WTC11 (cell line): ENCODE measurements at regions not wholly inside any gene's neighbourhood (a gene's known extent, or its start where the extent isn't known, plus 50 kb on each side); places are given as distances from the start of the nearest gene placed in this dataset.

Experiments
- ATAC-seq: fragments of 200-7000 bp; cut with Tn5 transposase; 2 replicates; pipeline ENCODE4 v1.10.0; 2021; ENCODE audit warnings: mild to moderate bottlenecking, moderate library complexity
- CTCF ChIA-PET: fragments of 300-600 bp; sonication (Branson Sonifier 250); formaldehyde crosslinking; loops from one replicate; lab custom pipeline; 2021; ENCODE audit warnings: antibody characterized with exemption; lab: Charles Lee
- POLR2A ChIA-PET: fragments of 350-600 bp; sonication (Branson Sonifier 250); formaldehyde crosslinking; loops from one replicate; lab custom pipeline; 2021; ENCODE audit warnings: antibody characterized with exemption; lab: Charles Lee
- DNase-seq: peaks from one replicate; pipeline ENCODE4 v3.0.0; 2021; ENCODE audit warnings: low spot score
- H3K27ac Mint-ChIP-seq: 2 replicates; pipeline ENCODE4 v1.8.0; 2021; ENCODE audit warnings: mixed read lengths
- H3K27me3 Mint-ChIP-seq: 2 replicates; pipeline ENCODE4 v1.8.0; 2021; ENCODE audit warnings: low read depth, mild to moderate bottlenecking, moderate library complexity, mixed read lengths
- H3K36me3 Mint-ChIP-seq: 2 replicates; pipeline ENCODE4 v1.8.0; 2021; ENCODE audit warnings: mixed read lengths
- H3K4me1 Mint-ChIP-seq: 2 replicates; pipeline ENCODE4 v1.8.0; 2022; ENCODE audit warnings: mixed read lengths
- H3K4me3 Mint-ChIP-seq: 2 replicates; pipeline ENCODE4 v1.8.0; 2021; ENCODE audit warnings: mild to moderate bottlenecking, moderate library complexity, mixed read lengths
- H3K9me3 Mint-ChIP-seq: 2 replicates; pipeline ENCODE4 v1.8.0; 2021; ENCODE audit warnings: mixed read lengths
- CBFB ChIP-seq: sonication (generic); formaldehyde crosslinking; IDR thresholded peaks from 2 replicates; pipeline ENCODE4 v1.8.1; 2022; ENCODE audit warnings: mild to moderate bottlenecking, low read depth, missing genetic modification reagents
- EMX1 ChIP-seq: fragments of 250-450 bp; sonication (Bioruptor Pico); IDR thresholded peaks from 2 replicates; pipeline ENCODE4 v1.8.0; 2021; ENCODE audit warnings: mild to moderate bottlenecking
- ETV6 ChIP-seq: sonication (generic); formaldehyde crosslinking; IDR thresholded peaks from 2 replicates; pipeline ENCODE4 v1.8.1; 2022; ENCODE audit warnings: mild to moderate bottlenecking, missing genetic modification reagents
- GRHL2 ChIP-seq: fragments of 250-450 bp; sonication (Bioruptor Pico); IDR thresholded peaks from 2 replicates; pipeline ENCODE4 v1.8.0; 2022; ENCODE audit warnings: mild to moderate bottlenecking, moderate library complexity; ENCODE audit not compliant: insufficient replicate concordance, severe bottlenecking
- IRF2 ChIP-seq: sonication (generic); formaldehyde crosslinking; IDR thresholded peaks from 2 replicates; pipeline ENCODE4 v1.8.0; 2022; ENCODE audit warnings: low read depth, missing genetic modification reagents, borderline replicate concordance
- NR2C2 ChIP-seq: sonication (generic); formaldehyde crosslinking; IDR thresholded peaks from 2 replicates; pipeline ENCODE4 v1.8.0; 2022; ENCODE audit warnings: mild to moderate bottlenecking, missing genetic modification reagents
- NR3C1 ChIP-seq: sonication (generic); formaldehyde crosslinking; conservative IDR thresholded peaks from 2 replicates; pipeline ENCODE4 v1.8.1; 2023; ENCODE audit warnings: low read depth, mild to moderate bottlenecking, missing genetic modification reagents
- PRRX2 ChIP-seq: fragments of 250-450 bp; sonication (Bioruptor Pico); IDR thresholded peaks from 2 replicates; pipeline ENCODE4 v1.8.0; 2021; ENCODE audit warnings: mild to moderate bottlenecking
- RELA ChIP-seq: sonication (generic); formaldehyde crosslinking; IDR thresholded peaks from 2 replicates; pipeline ENCODE4 v1.8.1; 2022; ENCODE audit warnings: missing genetic modification reagents, mild to moderate bottlenecking, borderline replicate concordance
- TP53 ChIP-seq: sonication (generic); formaldehyde crosslinking; IDR thresholded peaks from 2 replicates; pipeline ENCODE4 v1.8.1; 2023; ENCODE audit warnings: mild to moderate bottlenecking, missing genetic modification reagents
- ZNF138 ChIP-seq: sonication (generic); formaldehyde crosslinking; conservative IDR thresholded peaks from 2 replicates; pipeline ENCODE4 v1.8.1; 2022; ENCODE audit warnings: mild to moderate bottlenecking, moderate library complexity, missing genetic modification reagents
- ZNF219 ChIP-seq: sonication (generic); formaldehyde crosslinking; IDR thresholded peaks from 2 replicates; pipeline ENCODE4 v1.8.0; 2023; ENCODE audit warnings: missing genetic modification reagents, mild to moderate bottlenecking, borderline replicate concordance
- TF ChIP-seq, protein P1 (sequence below): sonication (generic); formaldehyde crosslinking; IDR thresholded peaks from 2 replicates; pipeline ENCODE4 v1.8.0; 2023; ENCODE audit warnings: missing genetic modification reagents
- TF ChIP-seq, protein P2 (sequence below): sonication (generic); formaldehyde crosslinking; IDR thresholded peaks from 2 replicates; pipeline ENCODE4 v1.8.1; 2023; ENCODE audit warnings: mild to moderate bottlenecking, missing genetic modification reagents
- TF ChIP-seq, protein P3 (sequence below): fragments of 250-450 bp; sonication (Bioruptor Pico); IDR thresholded peaks from 2 replicates; pipeline ENCODE4 v1.9.0; 2021; ENCODE audit warnings: moderate library complexity, mild to moderate bottlenecking, inconsistent platforms, borderline replicate concordance
- TF ChIP-seq, protein P4 (sequence below): sonication (generic); formaldehyde crosslinking; IDR thresholded peaks from 2 replicates; pipeline ENCODE4 v1.8.1; 2023; ENCODE audit warnings: mild to moderate bottlenecking, missing genetic modification reagents, moderate library complexity
- TF ChIP-seq, protein P5 (sequence below): fragments of 200-600 bp; IDR thresholded peaks from 2 replicates; pipeline ENCODE4 v1.8.0; 2022; ENCODE audit warnings: antibody characterized with exemption
- TF ChIP-seq, protein P6 (sequence below): sonication (generic); formaldehyde crosslinking; conservative IDR thresholded peaks from 2 replicates; pipeline ENCODE4 v1.8.1; 2023; ENCODE audit warnings: mild to moderate bottlenecking, low read depth, missing genetic modification reagents, moderate library complexity
- TF ChIP-seq, protein P7 (sequence below): fragments of 250-450 bp; sonication (Bioruptor Pico); IDR thresholded peaks from 2 replicates; pipeline ENCODE4 v2.1.2; 2022; ENCODE audit warnings: mild to moderate bottlenecking, moderate library complexity
- TF ChIP-seq, protein P8 (sequence below): sonication (generic); formaldehyde crosslinking; conservative IDR thresholded peaks from 2 replicates; pipeline ENCODE4 v1.8.1; 2022; ENCODE audit warnings: mild to moderate bottlenecking, missing genetic modification reagents

DNA sequence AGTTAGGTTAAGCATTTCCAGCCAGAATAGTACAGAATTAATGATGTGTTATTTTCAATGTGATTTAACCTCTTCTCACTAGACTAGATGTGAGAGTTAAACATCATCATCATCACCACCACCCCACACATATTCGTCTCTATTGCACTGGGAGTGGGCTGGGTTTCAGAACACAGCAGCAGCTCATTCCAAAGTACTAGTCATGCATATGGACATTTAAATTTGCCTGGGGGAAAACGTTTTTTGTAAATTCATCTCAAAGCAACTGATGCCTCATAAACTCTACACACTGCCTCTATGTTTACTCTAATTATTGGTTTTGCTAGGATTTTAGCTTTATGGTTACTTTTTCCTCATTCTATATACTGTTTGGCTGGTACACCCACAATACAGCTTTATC, 509.1 kb downstream of the PPP4R3C start:
- no peak overlapping the region for H3K4me3 Mint-ChIP-seq
- H3K27ac Mint-ChIP-seq = no peak overlapping the region
- no peaks in the 10 kb centered on the region for H3K27me3 Mint-ChIP-seq
- no peaks in the 10 kb centered on the region for H3K36me3 Mint-ChIP-seq
- no peaks in the 10 kb centered on the region for H3K9me3 Mint-ChIP-seq
- H3K4me1 Mint-ChIP-seq = 0 out of 2 replicates have a peak, but pooled peaks cover 3% of the 10 kb centered on the region
- no peak for DNase-seq
- ATAC-seq = no peak
- no peak for TF ChIP-seq IRF2
- no peak for TF ChIP-seq ZNF138 (CRISPR knock-in tag)
- TF ChIP-seq ETV6 (CRISPR knock-in tag) = no peak
- TF ChIP-seq, protein P1, sequence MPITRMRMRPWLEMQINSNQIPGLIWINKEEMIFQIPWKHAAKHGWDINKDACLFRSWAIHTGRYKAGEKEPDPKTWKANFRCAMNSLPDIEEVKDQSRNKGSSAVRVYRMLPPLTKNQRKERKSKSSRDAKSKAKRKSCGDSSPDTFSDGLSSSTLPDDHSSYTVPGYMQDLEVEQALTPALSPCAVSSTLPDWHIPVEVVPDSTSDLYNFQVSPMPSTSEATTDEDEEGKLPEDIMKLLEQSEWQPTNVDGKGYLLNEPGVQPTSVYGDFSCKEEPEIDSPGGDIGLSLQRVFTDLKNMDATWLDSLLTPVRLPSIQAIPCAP (CRISPR knock-in tag) = no peak
- ChIA-PET CTCF (no interaction called here), POLR2A (no interaction called here)

DNA sequence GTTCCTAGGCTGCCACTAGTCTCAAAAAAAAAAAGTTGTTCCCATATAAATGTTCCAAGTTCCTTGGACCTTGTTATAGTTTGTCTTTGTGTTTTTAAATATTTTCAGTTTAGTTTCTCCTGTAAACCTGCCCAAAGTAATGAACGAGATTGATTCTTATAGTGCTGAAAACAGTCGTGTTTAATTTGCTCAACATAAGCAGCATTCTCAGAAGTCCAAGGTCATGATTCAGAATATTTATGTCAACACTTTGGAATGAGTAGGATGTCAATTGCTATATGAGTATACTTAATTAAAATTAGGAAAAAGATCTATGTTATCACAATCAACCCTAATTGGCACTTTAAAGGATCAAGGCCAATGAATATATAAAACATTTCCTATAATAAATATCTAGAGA, 510.9 kb downstream of the PPP4R3C start:
- Mint-ChIP-seq H3K4me3 (no peak overlapping the region), H3K27ac (no peak overlapping the region), H3K4me1 (0 out of 2 replicates have a peak, but pooled peaks cover 3% of the 10 kb centered on the region), H3K27me3 (no peaks in the 10 kb centered on the region), H3K9me3 (no peaks in the 10 kb centered on the region), H3K36me3 (no peaks in the 10 kb centered on the region)
- POLR2A ChIA-PET = no interaction called here
- DNase-seq (no peak), ATAC-seq (no peak)
- no peak for TF ChIP-seq PRRX2 (CRISPR knock-in tag)
- TF ChIP-seq EMX1 (CRISPR knock-in tag) = no peak
- no peak for TF ChIP-seq NR2C2 (CRISPR knock-in tag)
- TF ChIP-seq, protein P2, sequence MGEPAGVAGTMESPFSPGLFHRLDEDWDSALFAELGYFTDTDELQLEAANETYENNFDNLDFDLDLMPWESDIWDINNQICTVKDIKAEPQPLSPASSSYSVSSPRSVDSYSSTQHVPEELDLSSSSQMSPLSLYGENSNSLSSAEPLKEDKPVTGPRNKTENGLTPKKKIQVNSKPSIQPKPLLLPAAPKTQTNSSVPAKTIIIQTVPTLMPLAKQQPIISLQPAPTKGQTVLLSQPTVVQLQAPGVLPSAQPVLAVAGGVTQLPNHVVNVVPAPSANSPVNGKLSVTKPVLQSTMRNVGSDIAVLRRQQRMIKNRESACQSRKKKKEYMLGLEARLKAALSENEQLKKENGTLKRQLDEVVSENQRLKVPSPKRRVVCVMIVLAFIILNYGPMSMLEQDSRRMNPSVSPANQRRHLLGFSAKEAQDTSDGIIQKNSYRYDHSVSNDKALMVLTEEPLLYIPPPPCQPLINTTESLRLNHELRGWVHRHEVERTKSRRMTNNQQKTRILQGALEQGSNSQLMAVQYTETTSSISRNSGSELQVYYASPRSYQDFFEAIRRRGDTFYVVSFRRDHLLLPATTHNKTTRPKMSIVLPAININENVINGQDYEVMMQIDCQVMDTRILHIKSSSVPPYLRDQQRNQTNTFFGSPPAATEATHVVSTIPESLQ (CRISPR knock-in tag) = no peak
- TF ChIP-seq ZNF219 = no peak
- TF ChIP-seq RELA (CRISPR knock-in tag) = no peak
- TF ChIP-seq, protein P1 (CRISPR knock-in tag) = no peak
- TF ChIP-seq GRHL2 (CRISPR knock-in tag) = no peak
- TF ChIP-seq CBFB = no peak
- TF ChIP-seq, protein P3, sequence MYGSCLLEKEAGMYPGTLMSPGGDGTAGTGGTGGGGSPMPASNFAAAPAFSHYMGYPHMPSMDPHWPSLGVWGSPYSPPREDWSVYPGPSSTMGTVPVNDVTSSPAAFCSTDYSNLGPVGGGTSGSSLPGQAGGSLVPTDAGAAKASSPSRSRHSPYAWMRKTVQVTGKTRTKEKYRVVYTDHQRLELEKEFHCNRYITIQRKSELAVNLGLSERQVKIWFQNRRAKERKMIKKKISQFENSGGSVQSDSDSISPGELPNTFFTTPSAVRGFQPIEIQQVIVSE (CRISPR knock-in tag) = no peak
- TF ChIP-seq, protein P4, sequence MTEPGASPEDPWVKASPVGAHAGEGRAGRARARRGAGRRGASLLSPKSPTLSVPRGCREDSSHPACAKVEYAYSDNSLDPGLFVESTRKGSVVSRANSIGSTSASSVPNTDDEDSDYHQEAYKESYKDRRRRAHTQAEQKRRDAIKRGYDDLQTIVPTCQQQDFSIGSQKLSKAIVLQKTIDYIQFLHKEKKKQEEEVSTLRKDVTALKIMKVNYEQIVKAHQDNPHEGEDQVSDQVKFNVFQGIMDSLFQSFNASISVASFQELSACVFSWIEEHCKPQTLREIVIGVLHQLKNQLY (CRISPR knock-in tag) = no peak
- TF ChIP-seq, protein P5, sequence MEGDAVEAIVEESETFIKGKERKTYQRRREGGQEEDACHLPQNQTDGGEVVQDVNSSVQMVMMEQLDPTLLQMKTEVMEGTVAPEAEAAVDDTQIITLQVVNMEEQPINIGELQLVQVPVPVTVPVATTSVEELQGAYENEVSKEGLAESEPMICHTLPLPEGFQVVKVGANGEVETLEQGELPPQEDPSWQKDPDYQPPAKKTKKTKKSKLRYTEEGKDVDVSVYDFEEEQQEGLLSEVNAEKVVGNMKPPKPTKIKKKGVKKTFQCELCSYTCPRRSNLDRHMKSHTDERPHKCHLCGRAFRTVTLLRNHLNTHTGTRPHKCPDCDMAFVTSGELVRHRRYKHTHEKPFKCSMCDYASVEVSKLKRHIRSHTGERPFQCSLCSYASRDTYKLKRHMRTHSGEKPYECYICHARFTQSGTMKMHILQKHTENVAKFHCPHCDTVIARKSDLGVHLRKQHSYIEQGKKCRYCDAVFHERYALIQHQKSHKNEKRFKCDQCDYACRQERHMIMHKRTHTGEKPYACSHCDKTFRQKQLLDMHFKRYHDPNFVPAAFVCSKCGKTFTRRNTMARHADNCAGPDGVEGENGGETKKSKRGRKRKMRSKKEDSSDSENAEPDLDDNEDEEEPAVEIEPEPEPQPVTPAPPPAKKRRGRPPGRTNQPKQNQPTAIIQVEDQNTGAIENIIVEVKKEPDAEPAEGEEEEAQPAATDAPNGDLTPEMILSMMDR = no peak
- TF ChIP-seq, protein P6, sequence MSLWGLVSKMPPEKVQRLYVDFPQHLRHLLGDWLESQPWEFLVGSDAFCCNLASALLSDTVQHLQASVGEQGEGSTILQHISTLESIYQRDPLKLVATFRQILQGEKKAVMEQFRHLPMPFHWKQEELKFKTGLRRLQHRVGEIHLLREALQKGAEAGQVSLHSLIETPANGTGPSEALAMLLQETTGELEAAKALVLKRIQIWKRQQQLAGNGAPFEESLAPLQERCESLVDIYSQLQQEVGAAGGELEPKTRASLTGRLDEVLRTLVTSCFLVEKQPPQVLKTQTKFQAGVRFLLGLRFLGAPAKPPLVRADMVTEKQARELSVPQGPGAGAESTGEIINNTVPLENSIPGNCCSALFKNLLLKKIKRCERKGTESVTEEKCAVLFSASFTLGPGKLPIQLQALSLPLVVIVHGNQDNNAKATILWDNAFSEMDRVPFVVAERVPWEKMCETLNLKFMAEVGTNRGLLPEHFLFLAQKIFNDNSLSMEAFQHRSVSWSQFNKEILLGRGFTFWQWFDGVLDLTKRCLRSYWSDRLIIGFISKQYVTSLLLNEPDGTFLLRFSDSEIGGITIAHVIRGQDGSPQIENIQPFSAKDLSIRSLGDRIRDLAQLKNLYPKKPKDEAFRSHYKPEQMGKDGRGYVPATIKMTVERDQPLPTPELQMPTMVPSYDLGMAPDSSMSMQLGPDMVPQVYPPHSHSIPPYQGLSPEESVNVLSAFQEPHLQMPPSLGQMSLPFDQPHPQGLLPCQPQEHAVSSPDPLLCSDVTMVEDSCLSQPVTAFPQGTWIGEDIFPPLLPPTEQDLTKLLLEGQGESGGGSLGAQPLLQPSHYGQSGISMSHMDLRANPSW = no peak
- TF ChIP-seq, protein P7, sequence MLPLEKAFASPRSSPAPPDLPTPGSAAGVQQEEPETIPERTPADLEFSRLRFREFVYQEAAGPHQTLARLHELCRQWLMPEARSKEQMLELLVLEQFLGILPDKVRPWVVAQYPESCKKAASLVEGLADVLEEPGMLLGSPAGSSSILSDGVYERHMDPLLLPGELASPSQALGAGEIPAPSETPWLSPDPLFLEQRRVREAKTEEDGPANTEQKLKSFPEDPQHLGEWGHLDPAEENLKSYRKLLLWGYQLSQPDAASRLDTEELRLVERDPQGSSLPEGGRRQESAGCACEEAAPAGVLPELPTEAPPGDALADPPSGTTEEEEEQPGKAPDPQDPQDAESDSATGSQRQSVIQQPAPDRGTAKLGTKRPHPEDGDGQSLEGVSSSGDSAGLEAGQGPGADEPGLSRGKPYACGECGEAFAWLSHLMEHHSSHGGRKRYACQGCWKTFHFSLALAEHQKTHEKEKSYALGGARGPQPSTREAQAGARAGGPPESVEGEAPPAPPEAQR = no peak
- no peak for TF ChIP-seq TP53 (CRISPR knock-in tag)
- no peak for TF ChIP-seq NR3C1 (CRISPR knock-in tag)
- TF ChIP-seq, protein P8, sequence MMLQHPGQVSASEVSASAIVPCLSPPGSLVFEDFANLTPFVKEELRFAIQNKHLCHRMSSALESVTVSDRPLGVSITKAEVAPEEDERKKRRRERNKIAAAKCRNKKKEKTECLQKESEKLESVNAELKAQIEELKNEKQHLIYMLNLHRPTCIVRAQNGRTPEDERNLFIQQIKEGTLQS = no peak
- CTCF ChIA-PET = no interaction called here
